Kidney (tissue), 13 donors: ENCODE measurements at regions not wholly inside any gene's neighbourhood (a gene's known extent, or its start where the extent isn't known, plus 50 kb on each side); places are given as distances from the start of the nearest gene placed in this dataset.

Source experiments
- DNase-seq, 5 donors: peaks; one replicate each; pipeline ENCODE4 v3.0.0-alpha.2; 2013 to 2020
- FAIRE-seq: peaks from 2 replicates; lab custom pipeline; 2012; peaks lifted over from hg19 to GRCh38; lab: Jason Lieb, UNC
- H3K27ac ChIP-seq, 2 donors: one replicate each; pipeline ENCODE4 v1.7.0; 2013; ENCODE audit warnings: low read depth in 2 of 2, low read length in 2 of 2, inconsistent platforms in 1 of 2
- H3K27me3 ChIP-seq: one replicate; pipeline ENCODE4 v1.7.1; 2013; ENCODE audit warnings: low read length, inconsistent platforms; ENCODE audit not compliant: control insufficient read depth, insufficient read depth
- H3K36me3 ChIP-seq, 3 donors: one replicate each; pipeline versions ENCODE4 v1.7.0 to v1.7.1; 2013; ENCODE audit warnings: low read length in 3 of 3, control low read depth in 1 of 3, inconsistent platforms in 1 of 3; ENCODE audit not compliant: insufficient read depth in 3 of 3, control insufficient read depth in 2 of 3
- H3K4me1 ChIP-seq, 3 donors: one replicate each; pipeline versions ENCODE4 v1.7.0 to v1.7.1; 2013; ENCODE audit warnings: low read length in 3 of 3, inconsistent platforms in 1 of 3, low read depth in 1 of 3; ENCODE audit not compliant: control insufficient read depth in 2 of 3, insufficient read depth in 2 of 3
- H3K4me3 ChIP-seq, 3 donors: one replicate each; pipeline versions ENCODE4 v1.7.0 to v1.8.1; 2013; ENCODE audit warnings: low read length in 3 of 3, control low read depth in 1 of 3, inconsistent platforms in 1 of 3
- H3K9ac ChIP-seq, 3 donors: one replicate each; pipeline versions ENCODE4 v1.7.0 to v1.7.1; 2013; ENCODE audit warnings: low read length in 3 of 3, control low read depth in 1 of 3, inconsistent platforms in 1 of 3
- H3K9me3 ChIP-seq, 3 donors: one replicate each; pipeline versions ENCODE4 v1.7.0 to v1.7.1; 2013; ENCODE audit warnings: low read length in 3 of 3, control low read depth in 1 of 3, inconsistent platforms in 1 of 3; ENCODE audit not compliant: control insufficient read depth in 2 of 3, insufficient read depth in 1 of 3
- CTCF ChIP-seq: IDR thresholded peaks from 3 replicates; pipeline ENCODE4 v1.5.1; 2012; ENCODE audit warnings: mild to moderate bottlenecking, moderate library complexity, borderline replicate concordance; ENCODE audit not compliant: insufficient read depth; ENCODE audit errors: extremely low read depth
- intact Hi-C: fragments of 100-400 bp; cut with DNase I; formaldehyde crosslinking; loops from one replicate; pipeline ENCODE4 v1.11.1; 2022
- donor health status: control.
- donor health status: control.
- donor health status: control.
- donor health status: control.
- donor health status: control.
- donor health status: DM: yes; HTN: yes; CAD: no.
- donor health status: Normal renal cell carcinoma (clear cell type).

- Histone ChIP-seq H3K4me1 (no peaks in the 10 kb centered on the region), H3K9me3 (no peaks in the 10 kb centered on the region), H3K4me3 (no peak overlapping the region), H3K36me3 (no peaks in the 10 kb centered on the region), H3K27me3 (no peaks in the 10 kb centered on the region), H3K9ac (no peak overlapping the region), H3K27ac (no peak overlapping the region)
- DNase-seq (no peak), FAIRE-seq (no peak)
- intact Hi-C loops, result no loop called here
- no peak for TF ChIP-seq CTCF
Measured at GRCh38 chr13:85521657-85522056, 277.6 kb downstream of the SLITRK6 start.

GRCh38 chr13:85520445-85520844 lies 278.8 kb downstream of the SLITRK6 start:
- intact Hi-C loops, result no loop called here
- Histone ChIP-seq H3K9ac (no peak overlapping the region), H3K4me1 (no peaks in the 10 kb centered on the region), H3K4me3 (no peak overlapping the region), H3K27ac (no peak overlapping the region), H3K9me3 (no peaks in the 10 kb centered on the region), H3K27me3 (no peaks in the 10 kb centered on the region), H3K36me3 (no peaks in the 10 kb centered on the region)
- TF ChIP-seq CTCF, result no peak
- FAIRE-seq (no peak), DNase-seq (no peak)

- FAIRE-seq, result no peak
- intact Hi-C loops, result no loop called here
- no peak for TF ChIP-seq CTCF
- Histone ChIP-seq H3K4me1 (no peaks in the 10 kb centered on the region), H3K36me3 (no peaks in the 10 kb centered on the region), H3K9ac (no peak overlapping the region), H3K4me3 (no peak overlapping the region), H3K27ac (no peak overlapping the region), H3K9me3 (no peaks in the 10 kb centered on the region), H3K27me3 (no peaks in the 10 kb centered on the region)
- DNase-seq, result no peak
Measured at GRCh38 chr13:85519363-85519762, 279.9 kb downstream of the SLITRK6 start.

- DNase-seq (no peak), FAIRE-seq (no peak)
- Histone ChIP-seq H3K4me3 (no peak overlapping the region), H3K9ac (no peak overlapping the region), H3K27me3 (no peaks in the 10 kb centered on the region), H3K9me3 (no peaks in the 10 kb centered on the region), H3K27ac (no peak overlapping the region), H3K36me3 (no peaks in the 10 kb centered on the region), H3K4me1 (no peaks in the 10 kb centered on the region)
- intact Hi-C loops, result no loop called here
- TF ChIP-seq CTCF, result no peak
Measured at GRCh38 chr13:85512421-85512820, 286.8 kb downstream of the SLITRK6 start.
